CD4-positive, alpha-beta T cell treated with Interferon gamma for 1 hour (primary cell): ENCODE measurements at regions not wholly inside any gene's neighbourhood (a gene's known extent, or its start where the extent isn't known, plus 50 kb on each side); places are given as distances from the start of the nearest gene placed in this dataset.
A peak's percentile ranks its signal among the peaks of the same experiment; 100 is the strongest.
"Not testable (repeated sequence)": the region's sequence is repeated elsewhere in the genome, so short reads cannot be mapped to it uniquely, and the experiment has no call there.

Experiments used
- DNase-seq: peaks from one replicate; pipeline ENCODE4 v3.0.0-alpha.2; 2020

GRCh38 chr13:22960827-22961226, 220.0 kb upstream of the SGCG start:
- DNase-seq: no peak

- not testable (repeated sequence) for DNase-seq
Measured at GRCh38 chr13:22961342-22961741, 219.4 kb upstream of the SGCG start.

GRCh38 chr13:22961835-22962537, 218.8 kb upstream of the SGCG start:
- no peak for DNase-seq

GRCh38 chr13:22963384-22964053, 217.3 kb upstream of the SGCG start:
- not testable (repeated sequence) for DNase-seq

- no peak for DNase-seq
Measured at GRCh38 chr13:22964245-22964966, 216.4 kb upstream of the SGCG start.

GRCh38 chr13:22965011-22965857, 215.5 kb upstream of the SGCG start:
- not testable (repeated sequence) for DNase-seq

GRCh38 chr13:22965858-22966239, 214.9 kb upstream of the SGCG start:
- DNase-seq: not testable (repeated sequence)

- not testable (repeated sequence) for DNase-seq
Measured at GRCh38 chr13:22966753-22967152, 214.0 kb upstream of the SGCG start.

- no peak for DNase-seq
Measured at GRCh38 chr13:22967669-22968068, 213.1 kb upstream of the SGCG start.

- no peak for DNase-seq
Measured at GRCh38 chr13:22979952-22980351, 200.8 kb upstream of the SGCG start.

- DNase-seq: no peak
Measured at GRCh38 chr13:22980936-22981335, 199.8 kb upstream of the SGCG start.

GRCh38 chr13:22993148-22993547, 187.6 kb upstream of the SGCG start:
- no peak for DNase-seq

GRCh38 chr13:23003446-23003845, 177.3 kb upstream of the SGCG start:
- DNase-seq: no peak

GRCh38 chr13:23007426-23007825, 173.4 kb upstream of the SGCG start:
- no peak for DNase-seq

GRCh38 chr13:23018143-23018542, 162.6 kb upstream of the SGCG start:
- no peak for DNase-seq

GRCh38 chr13:23020246-23020843, 160.4 kb upstream of the SGCG start:
- peak; percentile 4 for DNase-seq

- no peak for DNase-seq
Measured at GRCh38 chr13:23021906-23022305, 158.9 kb upstream of the SGCG start.

GRCh38 chr13:23022704-23023103, 158.1 kb upstream of the SGCG start:
- no peak for DNase-seq

GRCh38 chr13:23025864-23026608, 154.7 kb upstream of the SGCG start:
- no peak for DNase-seq

- DNase-seq: no peak
Measured at GRCh38 chr13:23039266-23039935, 141.4 kb upstream of the SGCG start.

GRCh38 chr13:23042181-23042580, 138.6 kb upstream of the SGCG start:
- no peak for DNase-seq
